ENCODE measurements at regions not wholly inside any gene's neighbourhood (a gene's known extent, or its start where the extent isn't known, plus 50 kb on each side); places are given as distances from the start of the nearest gene placed in this dataset.

DNA sequence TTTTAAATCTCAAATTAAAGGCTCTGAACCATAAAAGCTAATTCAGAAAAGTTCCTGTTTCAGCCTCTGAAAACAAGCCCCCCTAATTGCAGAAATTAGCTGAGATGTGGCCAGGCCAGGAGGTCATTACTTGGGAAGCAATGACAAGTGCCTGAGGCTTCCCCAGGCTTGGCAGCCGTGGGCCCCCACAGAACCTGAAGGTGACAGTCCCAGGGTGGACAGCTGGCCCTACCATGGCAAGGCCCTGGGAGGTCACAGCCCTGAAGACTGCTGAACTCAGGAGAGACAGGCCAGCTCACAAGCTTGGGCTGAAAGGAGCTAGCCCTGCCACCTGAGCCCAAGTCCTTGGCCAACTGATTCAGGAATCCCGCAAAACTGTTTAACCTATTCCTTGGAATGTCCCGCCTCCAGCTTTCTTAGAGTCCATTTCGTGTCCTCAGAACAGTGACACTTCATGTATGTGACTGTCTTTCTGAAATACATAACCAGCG, 54.3 kb upstream of the PKDCC start:
- H3K4me1 ChIP-seq = peaks cover 0 to 3% (median 0%) of the 10 kb centered on the region in 3 donors
- no peaks in the 10 kb centered on the region for H3K9me3 ChIP-seq
- TF ChIP-seq, protein P1, sequence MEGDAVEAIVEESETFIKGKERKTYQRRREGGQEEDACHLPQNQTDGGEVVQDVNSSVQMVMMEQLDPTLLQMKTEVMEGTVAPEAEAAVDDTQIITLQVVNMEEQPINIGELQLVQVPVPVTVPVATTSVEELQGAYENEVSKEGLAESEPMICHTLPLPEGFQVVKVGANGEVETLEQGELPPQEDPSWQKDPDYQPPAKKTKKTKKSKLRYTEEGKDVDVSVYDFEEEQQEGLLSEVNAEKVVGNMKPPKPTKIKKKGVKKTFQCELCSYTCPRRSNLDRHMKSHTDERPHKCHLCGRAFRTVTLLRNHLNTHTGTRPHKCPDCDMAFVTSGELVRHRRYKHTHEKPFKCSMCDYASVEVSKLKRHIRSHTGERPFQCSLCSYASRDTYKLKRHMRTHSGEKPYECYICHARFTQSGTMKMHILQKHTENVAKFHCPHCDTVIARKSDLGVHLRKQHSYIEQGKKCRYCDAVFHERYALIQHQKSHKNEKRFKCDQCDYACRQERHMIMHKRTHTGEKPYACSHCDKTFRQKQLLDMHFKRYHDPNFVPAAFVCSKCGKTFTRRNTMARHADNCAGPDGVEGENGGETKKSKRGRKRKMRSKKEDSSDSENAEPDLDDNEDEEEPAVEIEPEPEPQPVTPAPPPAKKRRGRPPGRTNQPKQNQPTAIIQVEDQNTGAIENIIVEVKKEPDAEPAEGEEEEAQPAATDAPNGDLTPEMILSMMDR (IDR thresholded peaks at IDR 0.05) = no peak
- H3K4me3 ChIP-seq = no peak overlapping the region
- no peaks in the 10 kb centered on the region for H3K27me3 ChIP-seq
- H3K36me3 ChIP-seq = no peaks in the 10 kb centered on the region
- H3K27ac ChIP-seq = no peak overlapping the region
- ATAC-seq = no peak
- 89% methylated on average over 3 of the region's 5 CpGs; no CpG with 5 or more reads in 1 of the 2 donors for WGBS, 2 donors (ENCODE audit: low coverage in 1 of 2)

- Histone ChIP-seq H3K27ac (no peak overlapping the region), H3K36me3 (no peaks in the 10 kb centered on the region), H3K4me1 (peaks cover 0 to 6% (median 0%) of the 10 kb centered on the region in 3 donors), H3K9me3 (no peaks in the 10 kb centered on the region), H3K27me3 (no peaks in the 10 kb centered on the region), H3K4me3 (no peak overlapping the region)
- TF ChIP-seq POLR2A (IDR thresholded peaks at IDR 0.05) (no peak), POLR2AphosphoS5 (IDR thresholded peaks at IDR 0.05) (no peak), EP300 (IDR thresholded peaks at IDR 0.05) (no peak)
- TF ChIP-seq, protein P1 (IDR thresholded peaks at IDR 0.05) = no peak
- 83% methylated on average over 3 to 4 of the region's 5 CpGs for WGBS, 2 donors (ENCODE audit: low coverage in 1 of 2)
- peak; percentile 24 for ATAC-seq
Measured at GRCh38 chr2:41994233-41994637, 53.6 kb upstream of the PKDCC start.

DNA sequence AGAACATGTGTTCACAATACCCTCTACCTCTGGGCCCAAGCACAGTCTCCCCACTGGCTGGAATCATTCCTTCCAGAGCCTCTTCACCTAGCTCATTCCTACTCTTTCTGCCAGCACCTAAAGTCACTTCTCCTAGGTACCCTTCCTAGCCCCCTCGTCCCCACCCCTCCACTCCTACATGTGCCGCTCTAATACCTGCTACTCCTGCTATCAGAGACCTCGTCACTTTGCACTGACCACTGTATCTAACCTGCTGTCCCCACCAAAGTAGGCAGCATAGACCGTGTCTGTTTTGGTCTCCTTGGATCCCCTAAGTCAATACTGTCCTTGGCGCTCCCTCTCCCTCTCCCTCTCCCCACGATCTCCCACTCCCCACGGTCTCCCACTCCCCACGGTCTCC, 53.2 kb upstream of the PKDCC start:
- peaks cover 0 to 6% (median 0%) of the 10 kb centered on the region in 3 donors for H3K4me1 ChIP-seq
- H3K27ac ChIP-seq = no peak overlapping the region
- no peaks in the 10 kb centered on the region for H3K27me3 ChIP-seq
- H3K9me3 ChIP-seq = no peaks in the 10 kb centered on the region
- 89 to 91% methylated on average over 6 to 7 of the region's 8 CpGs for WGBS, 2 donors (ENCODE audit: low coverage in 1 of 2)
- TF ChIP-seq, protein P1 (IDR thresholded peaks at IDR 0.05) = no peak
- no peak for TF ChIP-seq EP300 (IDR thresholded peaks at IDR 0.05)
- no peak for TF ChIP-seq POLR2A (IDR thresholded peaks at IDR 0.05)
- TF ChIP-seq POLR2AphosphoS5 (IDR thresholded peaks at IDR 0.05) = no peak
- no peak overlapping the region for H3K4me3 ChIP-seq
- H3K36me3 ChIP-seq = no peaks in the 10 kb centered on the region
- ATAC-seq = no peak

- Histone ChIP-seq H3K9me3 (no peaks in the 10 kb centered on the region), H3K4me1 (peaks cover 0 to 6% (median 0%) of the 10 kb centered on the region in 3 donors), H3K27me3 (no peaks in the 10 kb centered on the region), H3K4me3 (no peak overlapping the region), H3K27ac (no peak overlapping the region), H3K36me3 (no peaks in the 10 kb centered on the region)
- TF ChIP-seq, protein P1 (IDR thresholded peaks at IDR 0.05) = no peak
- TF ChIP-seq EP300 (IDR thresholded peaks at IDR 0.05) = no peak
- no peak for TF ChIP-seq POLR2A (IDR thresholded peaks at IDR 0.05)
- TF ChIP-seq POLR2AphosphoS5 (IDR thresholded peaks at IDR 0.05) = no peak
- ATAC-seq = no peak
- 88 to 93% methylated on average over 3 to 4 of the region's 4 CpGs for WGBS, 2 donors (ENCODE audit: low coverage in 1 of 2)
Measured at GRCh38 chr2:41997561-41997960, 50.3 kb upstream of the PKDCC start.

Small RNAs in the stretch of these regions (small RNA-seq; reads per million reads assigned to genes)
- gene RF00019 = 0 reads per million in 4 donors
- 0 reads per million in 4 donors for gene RNU4-63P
